COR-L47 (cell line): ENCODE measurements at regions not wholly inside any gene's neighbourhood (a gene's known extent, or its start where the extent isn't known, plus 50 kb on each side); places are given as distances from the start of the nearest gene placed in this dataset.

Experiments
- DNase-seq: peaks from one replicate; lab custom pipeline; 2025; lab: John Stamatoyannopoulos, UW

DNA sequence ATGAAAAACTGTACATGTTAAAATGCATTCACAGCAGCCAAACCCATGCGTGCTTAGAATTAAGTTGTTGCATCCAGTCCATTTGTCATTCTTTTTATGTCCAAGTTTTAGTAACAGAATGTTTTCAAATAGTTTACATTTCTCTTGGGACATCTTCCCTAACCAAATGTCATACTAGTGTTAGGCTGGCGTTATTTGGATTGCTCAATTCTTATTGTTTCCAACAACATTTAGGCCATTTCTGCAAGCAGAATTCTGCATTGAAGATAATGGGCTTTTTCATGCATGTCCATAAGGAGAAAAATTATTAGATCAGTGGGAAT is 203.0 kb downstream of the HIBADH start:
- no peak for DNase-seq

DNA sequence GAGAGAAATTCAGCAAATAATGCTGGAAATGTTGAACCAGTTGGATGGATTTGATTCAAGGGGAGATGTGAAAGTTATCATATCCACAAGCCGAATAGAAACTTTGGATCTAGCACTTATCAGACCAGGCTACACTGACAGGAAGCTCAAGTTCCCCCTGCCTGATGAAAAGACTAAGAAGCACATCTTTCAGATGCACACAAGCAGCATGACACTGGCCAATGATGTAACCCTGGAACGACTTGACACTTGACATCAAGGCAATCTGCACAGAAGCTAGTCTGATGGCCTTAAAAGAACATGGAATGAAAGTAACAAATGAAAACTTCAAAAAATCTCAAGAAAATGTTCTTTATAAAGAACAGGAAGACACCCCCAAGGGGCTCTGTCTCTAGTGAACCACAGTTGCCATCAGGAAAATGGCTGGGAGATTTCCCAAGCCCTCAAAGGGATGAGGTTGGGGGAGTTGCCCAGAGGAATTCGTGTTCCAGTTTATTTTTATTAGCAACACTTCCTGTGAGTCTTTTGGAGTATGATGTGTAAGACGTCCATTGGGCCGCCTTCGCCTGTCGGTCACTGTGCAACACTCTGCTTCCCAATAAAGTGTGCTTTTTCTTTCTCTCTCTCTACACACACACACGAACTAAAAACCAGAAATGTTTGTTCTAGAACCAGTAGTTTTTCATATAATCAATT is 200.0 kb downstream of the HIBADH start:
- DNase-seq, result no peak

DNA sequence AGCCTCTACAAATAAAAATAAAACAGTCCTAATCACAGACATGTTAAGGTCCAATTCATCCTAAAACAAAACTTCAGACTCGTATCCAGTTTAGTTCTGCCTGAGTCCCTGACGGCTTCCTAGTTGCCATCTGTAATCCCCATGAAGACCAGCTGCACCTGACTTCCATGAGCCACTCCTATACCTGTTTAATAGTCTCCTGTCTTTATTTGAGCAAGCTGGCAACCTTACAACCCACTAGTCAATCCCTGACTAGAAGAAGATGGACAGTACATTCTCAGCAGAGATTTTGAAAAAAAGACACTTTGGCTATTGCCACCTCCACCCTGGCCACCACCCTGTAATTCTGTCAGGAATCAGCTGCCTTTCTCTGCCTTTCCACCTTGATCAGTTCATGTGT is 197.7 kb downstream of the HIBADH start:
- no peak for DNase-seq

- no peak for DNase-seq
Observed at GRCh38 chr7:27466703-27467102, 196.0 kb downstream of the HIBADH start.

- DNase-seq, result no peak
Observed at GRCh38 chr7:27472043-27472442, 190.6 kb downstream of the HIBADH start.
